SK-N-SH (cell line): ENCODE measurements at regions not wholly inside any gene's neighbourhood (a gene's known extent, or its start where the extent isn't known, plus 50 kb on each side); places are given as distances from the start of the nearest gene placed in this dataset.

Experiments used
- CTCF ChIA-PET: fragments of 300-600, 350-600 bp; formaldehyde crosslinking; extraction: SDS; loops from one replicate; lab custom pipeline; 2021; lab: Yijun Ruan, JAX
- POLR2A ChIA-PET: fragments of 350-600 bp; sonication (Branson Sonifier 250); formaldehyde crosslinking; extraction: SDS; loops from one replicate; lab custom pipeline; 2020; ENCODE audit warnings: antibody characterized with exemption, inconsistent platforms; lab: Yijun Ruan, JAX
- DNase-seq: peaks from one replicate; pipeline ENCODE4 v3.0.0; 2012
- H2AFZ ChIP-seq: fragments of 200-600 bp; sonication (generic); 2 replicates; pipeline ENCODE4 v1.8.1; 2016; ENCODE audit warnings: antibody characterized with exemption, mild to moderate bottlenecking, low read depth
- H3F3A ChIP-seq: fragments of 200-600 bp; sonication (generic); replicated peaks from 2 replicates; pipeline ENCODE3; 2016; ENCODE audit warnings: antibody characterized with exemption, mild to moderate bottlenecking; ENCODE audit not compliant: insufficient read depth
- H3K27ac ChIP-seq, 2 experiments: fragments of 200-500 bp in 1 of 2; fragments of 200-600 bp in 1 of 2; sonication (Bioruptor generic) in 1 of 2; sonication (generic), shearing (Covaris generic) in 1 of 2; 2 replicates each; pipeline versions ENCODE4 v1.5.1 to v1.6.1; 2014 to 2016; ENCODE audit warnings: low read depth in 2 of 2, inconsistent platforms in 1 of 2, low read length in 1 of 2, mild to moderate bottlenecking in 1 of 2, mixed read lengths in 1 of 2
- H3K27me3 ChIP-seq: fragments of 200-600 bp; sonication (generic), shearing (Covaris generic); 2 replicates; pipeline ENCODE4 v1.6.1; 2016; ENCODE audit warnings: mixed run types; ENCODE audit not compliant: insufficient read depth
- H3K36me3 ChIP-seq, 2 experiments: fragments of 200-500 bp in 1 of 2; fragments of 200-600 bp in 1 of 2; sonication (Bioruptor generic) in 1 of 2; sonication (generic) in 1 of 2; replicated peaks in 1 of 2; 2 replicates each; pipeline versions ENCODE3 to v1.5.1; 2014 to 2016; ENCODE audit warnings: low read length in 1 of 2, mild to moderate bottlenecking in 1 of 2; ENCODE audit not compliant: insufficient read depth in 2 of 2, control insufficient read depth in 1 of 2
- H3K4me1 ChIP-seq, 2 experiments: fragments of 200-500 bp in 1 of 2; fragments of 200-600 bp in 1 of 2; sonication (Bioruptor generic) in 1 of 2; sonication (generic), shearing (Covaris generic) in 1 of 2; 2 replicates each; pipeline versions ENCODE4 v1.5.1 to v1.6.1; 2014 to 2016; ENCODE audit warnings: low read depth in 1 of 2, low read length in 1 of 2, mixed run types in 1 of 2; ENCODE audit not compliant: insufficient read depth in 2 of 2, control insufficient read depth in 1 of 2
- H3K4me2 ChIP-seq: fragments of 200-600 bp; sonication (generic), shearing (Covaris generic); 2 replicates; pipeline ENCODE4 v1.6.1; 2017; ENCODE audit warnings: mixed run types
- H3K4me3 ChIP-seq, 2 experiments: fragments of 200-500 bp in 1 of 2; fragments of 200-600 bp in 1 of 2; sonication (Bioruptor generic) in 1 of 2; sonication (generic), shearing (Covaris generic) in 1 of 2; 2 replicates each; pipeline versions ENCODE4 v1.5.1 to v1.8.1; 2014 to 2016; ENCODE audit warnings: low read depth in 2 of 2, inconsistent platforms in 1 of 2, low read length in 1 of 2, mild to moderate bottlenecking in 1 of 2, mixed read lengths in 1 of 2, moderate library complexity in 1 of 2
- H3K79me2 ChIP-seq: fragments of 200-600 bp; sonication (generic); 2 replicates; pipeline ENCODE4 v1.8.1; 2017; ENCODE audit warnings: mild to moderate bottlenecking; ENCODE audit not compliant: insufficient read depth
- H3K9ac ChIP-seq: fragments of 200-600 bp; sonication (generic); 2 replicates; pipeline ENCODE4 v1.6.1; 2017; ENCODE audit warnings: mixed run types
- H3K9me2 ChIP-seq: fragments of 200-600 bp; sonication (generic); 2 replicates; pipeline ENCODE4 v1.6.1; 2017; ENCODE audit warnings: mixed run types
- H3K9me3 ChIP-seq: fragments of 200-600 bp; sonication (generic); 2 replicates; pipeline ENCODE4 v1.6.1; 2017; ENCODE audit warnings: mixed run types, mild to moderate bottlenecking, moderate library complexity
- H4K20me1 ChIP-seq: fragments of 200-600 bp; sonication (generic); 2 replicates; pipeline ENCODE4 v1.6.1; 2017; ENCODE audit warnings: mild to moderate bottlenecking, mixed run types; ENCODE audit not compliant: insufficient read depth
- CTCF ChIP-seq: fragments of 200-600 bp; sonication (generic); IDR thresholded peaks from 2 replicates; pipeline ENCODE4 v1.6.1; 2017; ENCODE audit warnings: antibody characterized with exemption, mild to moderate bottlenecking, moderate library complexity
- FOXJ3 ChIP-seq: sonication (generic); formaldehyde crosslinking; IDR thresholded peaks from 2 replicates; pipeline ENCODE4 v1.5.1; 2020; ENCODE audit warnings: mild to moderate bottlenecking, missing genetic modification reagents
- FOXM1 ChIP-seq: IDR thresholded peaks from 2 replicates; pipeline ENCODE4 v1.4.0; 2012; ENCODE audit warnings: low read depth, mild to moderate bottlenecking
- GABPA ChIP-seq: IDR thresholded peaks from 2 replicates; pipeline ENCODE4 v1.4.0; 2012; ENCODE audit warnings: low read depth, mild to moderate bottlenecking
- MXI1 ChIP-seq: IDR thresholded peaks from 2 replicates; pipeline ENCODE4 v1.6.1; 2012; ENCODE audit warnings: mild to moderate bottlenecking, low read depth, low read length, improper control_type of control experiment
- NFIC ChIP-seq: IDR thresholded peaks from 2 replicates; pipeline ENCODE4 v1.4.0; 2012; ENCODE audit warnings: borderline replicate concordance
- NRF1 ChIP-seq: IDR thresholded peaks from 2 replicates; pipeline ENCODE4 v1.6.1; 2012; ENCODE audit warnings: low read depth, mild to moderate bottlenecking, low read length
- PBX3 ChIP-seq: IDR thresholded peaks from 2 replicates; pipeline ENCODE4; 2012
- POLR2AphosphoS5 ChIP-seq: IDR thresholded peaks from 2 replicates; pipeline ENCODE4 v1.6.1; 2012; ENCODE audit warnings: low read depth, low read length
- RAD21 ChIP-seq: IDR thresholded peaks from 2 replicates; pipeline ENCODE4 v1.6.1; 2012; ENCODE audit warnings: mild to moderate bottlenecking, low read length
- RCOR1 ChIP-seq: fragments of 150-350 bp; IDR thresholded peaks from 2 replicates; pipeline ENCODE4 v1.6.1; 2017; ENCODE audit warnings: antibody characterized with exemption, low read length
- RFX5 ChIP-seq: IDR thresholded peaks from 2 replicates; pipeline ENCODE4 v1.6.1; 2012; ENCODE audit warnings: mild to moderate bottlenecking, improper control_type of control experiment, low read length
- RXRA ChIP-seq: IDR thresholded peaks from 2 replicates; pipeline ENCODE4 v1.4.0; 2012; ENCODE audit warnings: low read depth, mild to moderate bottlenecking, borderline replicate concordance
- SMC3 ChIP-seq: IDR thresholded peaks from 2 replicates; pipeline ENCODE4 v1.6.1; 2012; ENCODE audit warnings: low read depth, low read length, improper control_type of control experiment
- TCF12 ChIP-seq: IDR thresholded peaks from 2 replicates; pipeline ENCODE4 v1.4.0; 2012
- TEAD4 ChIP-seq: IDR thresholded peaks from 2 replicates; pipeline ENCODE4 v1.4.0; 2012; ENCODE audit warnings: mild to moderate bottlenecking, borderline replicate concordance; ENCODE audit not compliant: insufficient read depth
- YY1 ChIP-seq: IDR thresholded peaks from 2 replicates; pipeline ENCODE4 v1.4.0; 2012; ENCODE audit warnings: low read depth, mild to moderate bottlenecking
- ZBTB33 ChIP-seq: IDR thresholded peaks from 2 replicates; pipeline ENCODE4 v1.4.0; 2012; ENCODE audit warnings: low read depth, borderline replicate concordance
- WGBS: methylation state at CpG from one replicate; pipeline ENCODE4 v1.1.6; 2017; ENCODE audit warnings: low lambda C conversion rate; 5-methylcytosine and 5-hydroxymethylcytosine counted together

- H3K9me2 ChIP-seq = no peaks in the 10 kb centered on the region
- TF ChIP-seq TEAD4 (no peak), POLR2AphosphoS5 (no peak), PBX3 (no peak), GABPA (no peak), SMC3 (no peak), YY1 (no peak), FOXJ3 (CRISPR knock-in tag) (no peak), TCF12 (no peak), CTCF (no peak), RAD21 (no peak), RXRA (no peak), ZBTB33 (no peak), RFX5 (no peak), MXI1 (no peak), RCOR1 (no peak), FOXM1 (no peak), NRF1 (no peak), NFIC (no peak)
- no peaks in the 10 kb centered on the region for H3K9me3 ChIP-seq
- no peaks in the 10 kb centered on the region for H3K27me3 ChIP-seq
- no peak overlapping the region for H3K4me3 ChIP-seq
- H3K4me2 ChIP-seq = no peak overlapping the region
- H4K20me1 ChIP-seq = no peaks in the 10 kb centered on the region
- POLR2A ChIA-PET = no interaction called here
- no peak overlapping the region for H3K9ac ChIP-seq
- CTCF ChIA-PET = interaction anchor here (0.5 to 1.6 kb wide), 2 partner anchors 10 to 14 kb away, joined by 3 to 11 read pairs; no protein-coding TSS in a partner anchor
- no peaks in the 10 kb centered on the region for H3K4me1 ChIP-seq
- no peaks in the 10 kb centered on the region for H3K79me2 ChIP-seq
- no peak for DNase-seq
- H3K36me3 ChIP-seq = no peaks in the 10 kb centered on the region
- 7% methylated on average over 2 of the region's 2 CpGs for WGBS
- H2AFZ ChIP-seq = no peak overlapping the region
- H3F3A ChIP-seq = no peaks in the 10 kb centered on the region
- no peak overlapping the region for H3K27ac ChIP-seq
Observed at GRCh38 chr13:86881390-86881789, 789.8 kb upstream of the SLITRK5 start.
